GM18499 (cell line): ENCODE measurements at regions not wholly inside any gene's neighbourhood (a gene's known extent, or its start where the extent isn't known, plus 50 kb on each side); places are given as distances from the start of the nearest gene placed in this dataset.

Experiments
- ATAC-seq: cut with Tn5 transposase; IDR thresholded peaks from one replicate; pipeline ENCODE4 v1.9.1; 2021; ENCODE audit warnings: moderate number of reproducible peaks; ENCODE audit not compliant: insufficient read depth, unreplicated experiment

DNA sequence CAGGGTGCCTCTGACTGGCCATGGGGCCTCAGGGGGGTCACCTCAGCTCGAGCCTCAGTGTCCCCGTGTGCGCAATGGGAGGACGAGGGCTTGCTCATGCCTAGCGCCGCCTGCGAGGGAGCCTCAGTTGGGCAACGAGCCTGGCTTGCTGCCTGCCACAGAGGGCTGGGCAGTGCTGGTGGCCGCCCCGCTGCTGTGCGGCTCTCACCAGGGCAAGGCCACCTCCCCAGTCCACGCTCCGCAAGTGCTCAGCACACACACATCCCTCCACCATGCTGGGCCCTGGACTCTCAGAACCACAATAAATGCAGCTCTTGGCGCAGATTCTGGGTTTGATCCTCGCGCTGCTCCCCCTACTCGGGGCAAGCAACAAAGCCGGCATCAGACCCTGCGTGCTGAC lies 76.2 kb downstream of the ENGASE start:
- no peak for ATAC-seq

DNA sequence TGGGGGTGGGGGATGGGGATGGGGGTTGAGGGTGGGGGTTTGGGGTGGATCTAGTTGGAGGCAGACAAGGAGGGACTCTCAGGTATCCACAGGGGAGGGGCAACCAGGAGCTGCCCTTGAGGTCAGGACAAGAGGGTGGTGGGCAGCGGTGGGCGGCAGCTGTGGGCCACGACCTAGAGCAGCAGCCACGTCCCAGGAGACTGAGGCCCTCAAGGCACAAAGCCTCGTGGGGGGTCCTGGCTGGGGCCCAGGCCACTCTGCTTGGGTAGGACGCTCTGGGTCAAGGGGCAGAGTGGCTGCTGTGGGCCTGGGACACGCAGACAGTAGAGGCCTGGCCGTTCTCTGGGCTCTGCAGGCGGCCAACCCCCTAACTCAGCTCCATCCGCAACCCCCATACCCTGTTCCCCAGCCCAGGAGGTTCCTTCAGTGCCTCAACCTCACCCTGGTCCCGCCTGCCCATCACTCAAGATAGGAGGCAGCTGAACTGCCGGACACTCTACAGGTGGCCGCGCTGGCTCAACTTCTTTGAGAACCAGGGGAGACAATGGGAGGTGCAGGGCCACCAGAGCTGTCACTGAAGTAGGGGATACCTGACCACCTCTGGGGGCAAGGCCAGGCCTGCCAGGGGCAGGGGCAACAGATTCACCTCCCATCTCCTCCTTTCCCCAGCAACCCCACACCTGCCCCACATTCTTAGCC lies 75.6 kb downstream of the ENGASE start:
- ATAC-seq = no peak

DNA sequence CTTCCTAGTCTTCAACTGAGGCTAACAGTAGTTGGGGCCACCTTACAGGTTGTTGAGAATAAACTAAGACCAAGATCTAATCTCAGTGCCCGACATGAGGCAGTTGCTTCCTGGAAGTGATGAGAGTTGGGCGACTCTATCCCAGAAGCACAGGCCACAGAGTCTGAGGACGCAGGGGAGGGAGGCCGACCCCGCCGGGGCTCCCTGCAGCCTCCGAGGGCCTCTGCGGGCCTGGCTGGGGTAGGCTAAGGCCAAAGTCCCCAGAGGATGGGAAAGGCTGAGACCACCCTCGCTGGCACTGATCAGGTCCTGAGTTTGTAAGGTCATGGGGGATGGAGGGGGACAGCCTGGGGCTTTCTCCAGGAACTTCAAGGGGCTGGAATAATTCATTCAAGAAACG lies 74.0 kb downstream of the ENGASE start:
- ATAC-seq = no peak

- no peak for ATAC-seq
These were observed 73.3 kb downstream of the ENGASE start for GRCh38 chr17:79147746-79148506.

- no peak for ATAC-seq
These were observed 71.9 kb downstream of the ENGASE start for GRCh38 chr17:79146562-79146961.

DNA sequence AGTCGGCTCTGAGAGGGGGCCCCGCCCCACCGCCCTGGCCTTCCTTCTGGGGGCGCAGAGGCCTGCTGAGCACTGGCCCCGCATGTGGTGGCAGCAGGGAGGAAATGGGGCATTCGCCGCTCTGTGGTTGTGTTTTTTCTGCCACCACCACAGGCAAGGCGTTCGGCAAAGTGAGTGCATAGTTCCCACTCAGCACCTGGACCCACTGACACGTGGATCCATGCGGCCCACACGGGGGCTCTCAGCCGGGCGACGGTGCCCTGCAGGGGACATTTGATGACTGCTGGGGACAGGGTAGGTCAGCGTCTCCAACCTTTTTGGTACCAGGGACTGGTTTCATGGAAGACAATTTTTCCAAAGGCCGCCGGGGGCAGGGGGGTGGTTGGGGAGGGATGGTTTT lies 70.9 kb downstream of the ENGASE start:
- ATAC-seq = no peak

- no peak for ATAC-seq
These were observed 69.5 kb downstream of the ENGASE start for GRCh38 chr17:79144133-79144532.

- ATAC-seq = no peak
These were observed 67.8 kb downstream of the ENGASE start for GRCh38 chr17:79142375-79142774.

GRCh38 chr17:79141578-79142355 lies 67.1 kb downstream of the ENGASE start:
- ATAC-seq = no peak

DNA sequence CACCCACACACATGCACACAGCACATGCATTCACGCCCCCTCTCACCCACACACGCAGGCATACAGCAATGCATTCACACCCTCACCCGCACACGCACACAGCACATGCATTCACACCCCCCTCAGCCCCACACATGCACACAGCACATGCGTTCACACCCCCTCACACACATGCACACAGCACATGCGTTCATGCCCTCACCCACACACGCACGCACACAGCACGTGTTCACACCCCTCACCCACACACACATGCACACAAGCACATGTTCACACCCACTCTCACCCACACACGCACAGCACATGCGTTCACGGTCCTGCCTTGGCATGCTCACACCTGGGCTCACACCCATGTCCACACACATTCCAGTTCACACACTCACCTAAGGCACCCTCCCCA lies 64.2 kb downstream of the ENGASE start:
- no peak for ATAC-seq

- ATAC-seq = no peak
These were observed 63.2 kb downstream of the ENGASE start for GRCh38 chr17:79137789-79138165.

- no peak for ATAC-seq
These were observed 62.6 kb downstream of the ENGASE start for GRCh38 chr17:79137015-79137788.

- no peak for ATAC-seq
These were observed 62.0 kb downstream of the ENGASE start for GRCh38 chr17:79136596-79136995.
